GM23248 (cell line): ENCODE measurements at regions not wholly inside any gene's neighbourhood (a gene's known extent, or its start where the extent isn't known, plus 50 kb on each side); places are given as distances from the start of the nearest gene placed in this dataset.
A peak's percentile ranks its signal among the peaks of the same experiment; 100 is the strongest.

Experiments
- DNase-seq: peaks from one replicate; pipeline ENCODE4 v3.0.0-alpha.2; 2015
- H2AFZ ChIP-seq: fragments of 200-600 bp; sonication (generic); 2 replicates; pipeline ENCODE4 v1.6.1; 2016; ENCODE audit warnings: antibody characterized with exemption
- H3F3A ChIP-seq: fragments of 200-600 bp; sonication (generic); 2 replicates; pipeline ENCODE4 v1.6.1; 2016; ENCODE audit warnings: mild to moderate bottlenecking, antibody characterized with exemption, mixed run types; ENCODE audit not compliant: insufficient read depth
- H3K27ac ChIP-seq: fragments of 200-600 bp; sonication (generic); 2 replicates; pipeline ENCODE4 v1.5.1; 2016; ENCODE audit warnings: mild to moderate bottlenecking
- H3K27me3 ChIP-seq: fragments of 200-600 bp; sonication (generic); replicated peaks from 2 replicates; pipeline ENCODE4 v1.6.1; 2016; ENCODE audit warnings: mild to moderate bottlenecking; ENCODE audit not compliant: insufficient read depth
- H3K36me3 ChIP-seq: fragments of 200-600 bp; sonication (generic); 2 replicates; pipeline ENCODE4 v1.6.1; 2016; ENCODE audit warnings: low read depth, mild to moderate bottlenecking
- H3K4me1 ChIP-seq: fragments of 200-600 bp; sonication (generic); 2 replicates; pipeline ENCODE4 v1.6.1; 2016; ENCODE audit warnings: mild to moderate bottlenecking; ENCODE audit not compliant: insufficient read depth
- H3K4me2 ChIP-seq: fragments of 200-600 bp; sonication (generic); one replicate; pipeline ENCODE4 v1.6.1; 2016; ENCODE audit warnings: mild to moderate bottlenecking; ENCODE audit not compliant: unreplicated experiment
- H3K4me3 ChIP-seq: fragments of 200-600 bp; sonication (generic); 2 replicates; pipeline ENCODE4 v1.5.1; 2016; ENCODE audit warnings: mild to moderate bottlenecking
- H3K79me2 ChIP-seq: fragments of 200-600 bp; sonication (generic); 2 replicates; pipeline ENCODE4 v1.6.1; 2016; ENCODE audit warnings: mild to moderate bottlenecking; ENCODE audit not compliant: insufficient read depth
- H3K9ac ChIP-seq: fragments of 200-600 bp; sonication (generic); 2 replicates; pipeline ENCODE4 v1.6.1; 2016; ENCODE audit warnings: mild to moderate bottlenecking
- H3K9me2 ChIP-seq: fragments of 200-600 bp; sonication (generic); 2 replicates; pipeline ENCODE4 v1.6.1; 2016; ENCODE audit warnings: mixed run types, mild to moderate bottlenecking, moderate library complexity; ENCODE audit not compliant: insufficient read depth
- H3K9me3 ChIP-seq: fragments of 200-600 bp; sonication (generic); one replicate; pipeline ENCODE4 v1.6.1; 2017; ENCODE audit warnings: low read depth
- H4K20me1 ChIP-seq: fragments of 200-600 bp; sonication (generic); 2 replicates; pipeline ENCODE4 v1.6.0; 2016; ENCODE audit not compliant: insufficient read depth
- EZH2 ChIP-seq: fragments of 200-600 bp; sonication (generic); IDR thresholded peaks from 2 replicates; pipeline ENCODE4 v1.6.1; 2018; ENCODE audit warnings: antibody characterized with exemption, mild to moderate bottlenecking; ENCODE audit not compliant: insufficient read depth, poor library complexity, severe bottlenecking
- EZH2phosphoT487 ChIP-seq: fragments of 200-600 bp; sonication (generic); IDR thresholded peaks from 2 replicates; pipeline ENCODE4 v1.6.1; 2018; ENCODE audit warnings: antibody characterized with exemption, moderate library complexity, mild to moderate bottlenecking, low read depth; ENCODE audit not compliant: insufficient read depth
- WGBS, 2 experiments: methylation state at CpG; one replicate each; pipeline ENCODE4 v1.1.6; 2015 to 2017; ENCODE audit warnings: low lambda C conversion rate in 2 of 2, low coverage in 1 of 2; ENCODE audit errors: missing lambda C conversion rate in 2 of 2; 5-methylcytosine and 5-hydroxymethylcytosine counted together
- in situ Hi-C: fragments of 300-500 bp; cut with MboI; formaldehyde crosslinking; loops from 2 replicates; pipeline ENCODE4 v1.15.0; 2020

DNA sequence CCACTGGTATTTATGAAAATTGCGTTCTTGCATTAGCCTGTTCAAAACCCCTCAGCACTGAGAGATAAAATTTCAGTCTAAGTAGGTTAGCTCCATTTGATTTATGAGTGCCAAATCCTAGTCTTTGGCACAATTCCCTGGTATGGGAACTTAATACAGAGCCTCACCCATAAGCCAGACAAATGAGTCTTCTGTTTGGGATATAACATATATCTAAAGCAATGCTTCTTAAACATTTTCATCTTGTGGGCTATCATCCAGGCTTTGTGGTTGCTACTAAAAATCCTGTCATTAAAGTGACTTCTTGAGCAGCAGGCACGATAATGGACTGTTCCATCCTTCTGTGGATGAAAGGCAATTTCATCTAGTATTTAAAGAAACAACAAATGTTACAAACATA is 419.5 kb upstream of the ACTBL2 start:
- no peak for TF ChIP-seq EZH2phosphoT487

DNA sequence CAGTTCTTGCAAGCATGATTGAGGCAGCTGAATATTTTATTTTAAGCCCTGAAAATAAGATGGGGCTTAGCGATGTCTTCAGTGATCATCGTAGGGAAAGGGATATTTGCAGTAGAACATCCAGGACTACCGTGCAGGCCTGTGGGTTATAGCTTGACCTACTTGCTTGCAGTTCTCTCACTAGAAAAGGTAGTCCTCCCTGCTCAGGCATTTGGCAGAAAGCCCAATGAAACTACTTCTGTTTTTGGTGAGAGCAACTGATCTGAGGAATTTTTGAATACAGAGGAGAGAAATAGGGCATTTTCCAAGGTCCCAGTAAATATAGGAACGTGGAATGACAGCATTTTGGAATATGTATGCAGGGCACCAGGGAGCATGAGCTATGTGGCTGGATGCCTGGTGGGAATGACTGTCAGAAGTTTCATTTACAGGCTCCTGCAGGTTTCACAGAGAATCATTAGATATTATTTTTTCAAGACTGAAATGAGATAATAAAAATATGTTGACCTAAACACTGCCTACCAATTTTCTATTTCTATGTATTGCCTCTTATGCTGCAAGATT is 417.9 kb upstream of the ACTBL2 start:
- in situ Hi-C loops = no loop called here
- TF ChIP-seq EZH2phosphoT487 (no peak), EZH2 (no peak)

More for the DNA sequence above, 419.5 kb upstream of the ACTBL2 start:
- Histone ChIP-seq H3K9ac (no peak overlapping the region), H4K20me1 (no peaks in the 10 kb centered on the region), H3F3A (no peaks in the 10 kb centered on the region), H3K9me3 (no peaks in the 10 kb centered on the region), H3K4me3 (no peak overlapping the region), H3K4me2 (no peak overlapping the region), H3K79me2 (no peaks in the 10 kb centered on the region), H3K27me3 (no peaks in the 10 kb centered on the region), H3K36me3 (no peaks in the 10 kb centered on the region), H3K27ac (no peak overlapping the region), H3K4me1 (no peaks in the 10 kb centered on the region), H3K9me2 (no peaks in the 10 kb centered on the region), H2AFZ (no peak overlapping the region)
- no peak for DNase-seq
- WGBS, 2 experiments = 81 to 86% methylated on average over 2 of the region's 2 CpGs
- in situ Hi-C loops = no loop called here

DNA sequence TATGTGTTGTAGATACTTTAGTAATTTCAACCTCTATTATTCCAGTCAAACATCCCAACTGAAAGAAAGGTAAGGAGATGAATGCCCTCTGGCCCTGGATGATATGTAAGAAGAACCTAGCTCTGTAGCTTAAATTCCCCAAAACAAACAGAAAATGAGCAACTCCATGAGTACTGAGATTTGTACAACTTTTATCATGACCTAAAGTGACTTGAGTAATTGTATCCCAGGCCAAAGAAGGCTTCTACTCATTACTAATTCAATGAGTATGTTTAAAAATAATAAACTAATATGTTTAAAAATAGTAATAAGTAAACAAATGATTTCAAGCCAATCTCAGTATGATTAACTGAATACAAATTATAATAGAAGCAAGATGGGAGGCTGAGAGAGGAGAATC is 414.0 kb upstream of the ACTBL2 start:
- H3K79me2 ChIP-seq = no peaks in the 10 kb centered on the region
- in situ Hi-C loops = loop anchor here (25.0 kb wide), 1 partner anchor 584 kb away; no protein-coding TSS in a partner anchor

More for the DNA sequence above, 417.9 kb upstream of the ACTBL2 start:
- Histone ChIP-seq H3K9ac (no peak overlapping the region), H3K36me3 (no peaks in the 10 kb centered on the region), H4K20me1 (no peaks in the 10 kb centered on the region), H3K27ac (no peak overlapping the region), H3K9me2 (no peaks in the 10 kb centered on the region), H3K4me2 (no peak overlapping the region), H3K27me3 (no peaks in the 10 kb centered on the region), H3K79me2 (no peaks in the 10 kb centered on the region), H3K4me1 (no peaks in the 10 kb centered on the region), H3F3A (no peaks in the 10 kb centered on the region), H3K4me3 (no peak overlapping the region), H3K9me3 (no peaks in the 10 kb centered on the region), H2AFZ (no peak overlapping the region)
- 77 to 83% methylated on average over 4 of the region's 4 CpGs for WGBS, 2 experiments
- no peak for DNase-seq

DNA sequence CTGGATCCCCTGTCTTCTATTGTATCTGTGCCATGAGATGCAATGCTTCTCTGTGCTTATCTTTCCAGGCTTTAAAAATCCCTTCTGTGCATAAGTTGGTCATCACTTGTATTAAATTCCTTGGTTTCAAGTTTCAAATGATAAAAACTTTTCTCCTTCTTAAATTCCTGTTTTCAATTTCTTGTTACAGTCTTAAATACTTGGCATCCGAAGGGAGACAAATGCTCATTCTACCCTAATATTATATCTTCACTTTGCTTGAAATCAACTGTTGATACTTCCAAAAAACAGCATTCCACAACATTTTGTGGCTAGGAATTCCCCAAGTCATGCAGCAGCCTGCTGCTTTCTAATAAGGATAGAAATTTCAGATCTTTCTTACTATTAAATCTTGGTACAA is 413.2 kb upstream of the ACTBL2 start:
- no peak overlapping the region for H3K9ac ChIP-seq
- H3K27ac ChIP-seq = no peak overlapping the region
- in situ Hi-C loops = loop anchor here (25.0 kb wide), 1 partner anchor 583 kb away; no protein-coding TSS in a partner anchor
- 43 to 55% methylated on average over 1 of the region's 1 CpG for WGBS, 2 experiments
- no peak for TF ChIP-seq EZH2phosphoT487
- no peak for TF ChIP-seq EZH2
- H3K79me2 ChIP-seq = no peaks in the 10 kb centered on the region
- H3K4me1 ChIP-seq = no peaks in the 10 kb centered on the region
- H3K36me3 ChIP-seq = no peaks in the 10 kb centered on the region
- H3K4me3 ChIP-seq = no peak overlapping the region
- no peaks in the 10 kb centered on the region for H3F3A ChIP-seq
- H4K20me1 ChIP-seq = no peaks in the 10 kb centered on the region
- H3K9me3 ChIP-seq = no peaks in the 10 kb centered on the region
- no peak overlapping the region for H2AFZ ChIP-seq
- DNase-seq = no peak
- no peaks in the 10 kb centered on the region for H3K9me2 ChIP-seq
- no peaks in the 10 kb centered on the region for H3K27me3 ChIP-seq
- no peak overlapping the region for H3K4me2 ChIP-seq

More for the DNA sequence above, 414.0 kb upstream of the ACTBL2 start:
- H3K4me2 ChIP-seq = no peak overlapping the region
- H4K20me1 ChIP-seq = no peaks in the 10 kb centered on the region
- no peaks in the 10 kb centered on the region for H3K9me3 ChIP-seq
- H3K27me3 ChIP-seq = no peaks in the 10 kb centered on the region
- no peak overlapping the region for H2AFZ ChIP-seq
- no peaks in the 10 kb centered on the region for H3K36me3 ChIP-seq
- no peak for TF ChIP-seq EZH2
- no peak for TF ChIP-seq EZH2phosphoT487
- no peak overlapping the region for H3K9ac ChIP-seq
- H3F3A ChIP-seq = no peaks in the 10 kb centered on the region
- no peaks in the 10 kb centered on the region for H3K4me1 ChIP-seq
- peak; percentile 17 for DNase-seq
- H3K27ac ChIP-seq = no peak overlapping the region
- no peak overlapping the region for H3K4me3 ChIP-seq
- H3K9me2 ChIP-seq = no peaks in the 10 kb centered on the region

DNA sequence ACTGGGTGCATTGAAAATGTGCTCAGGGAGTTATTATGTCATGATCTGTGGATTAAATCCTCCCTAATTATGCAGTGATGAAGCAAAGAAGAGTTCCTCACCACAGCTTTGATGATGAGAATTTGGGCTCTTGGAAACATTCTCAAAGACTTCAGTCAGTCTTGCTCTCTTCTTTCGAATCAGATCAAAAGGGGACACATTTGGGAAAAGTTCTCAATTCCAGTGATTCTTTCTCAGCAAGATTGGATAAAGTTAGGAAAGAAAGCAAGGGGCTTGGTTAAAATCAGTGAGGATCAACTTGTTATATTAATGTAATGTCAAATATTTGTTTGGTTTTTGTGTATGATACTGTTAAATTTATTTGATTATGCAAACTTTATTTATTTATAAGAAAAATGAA is 411.3 kb upstream of the ACTBL2 start:
- 83 to 85% methylated on average over 1 of the region's 1 CpG for WGBS, 2 experiments
- no peak overlapping the region for H3K4me2 ChIP-seq
- no peak overlapping the region for H3K4me3 ChIP-seq
- H3K4me1 ChIP-seq = peaks cover 13% of the 10 kb centered on the region
- no peaks in the 10 kb centered on the region for H3K79me2 ChIP-seq
- TF ChIP-seq EZH2phosphoT487 (no peak), EZH2 (no peak)
- no peak overlapping the region for H3K9ac ChIP-seq
- in situ Hi-C loops = loop anchor here (25.0 kb wide), 1 partner anchor 582 kb away; no protein-coding TSS in a partner anchor
- no peak overlapping the region for H2AFZ ChIP-seq
- H3K36me3 ChIP-seq = no peaks in the 10 kb centered on the region
- H4K20me1 ChIP-seq = no peaks in the 10 kb centered on the region
- H3K27me3 ChIP-seq = no peaks in the 10 kb centered on the region
- DNase-seq = no peak
- H3K9me2 ChIP-seq = no peaks in the 10 kb centered on the region
- no peak overlapping the region for H3K27ac ChIP-seq
- H3K9me3 ChIP-seq = no peaks in the 10 kb centered on the region
- H3F3A ChIP-seq = no peaks in the 10 kb centered on the region
